GM21528 (cell line): ENCODE measurements at regions not wholly inside any gene's neighbourhood (a gene's known extent, or its start where the extent isn't known, plus 50 kb on each side); places are given as distances from the start of the nearest gene placed in this dataset.
"Not testable (repeated sequence)": the region's sequence is repeated elsewhere in the genome, so short reads cannot be mapped to it uniquely, and the experiment has no call there.

Source experiments
- ATAC-seq: cut with Tn5 transposase; IDR thresholded peaks from one replicate; pipeline ENCODE4 v1.9.1; 2021; ENCODE audit warnings: mild to moderate bottlenecking, moderate library complexity; ENCODE audit not compliant: unreplicated experiment, low FRiP score

- no peak for ATAC-seq
Measured at GRCh38 chr4:86521373-86521969, 72.6 kb upstream of the PTPN13 start.

- ATAC-seq: no peak
Measured at GRCh38 chr4:86522349-86522748, 71.8 kb upstream of the PTPN13 start.

DNA sequence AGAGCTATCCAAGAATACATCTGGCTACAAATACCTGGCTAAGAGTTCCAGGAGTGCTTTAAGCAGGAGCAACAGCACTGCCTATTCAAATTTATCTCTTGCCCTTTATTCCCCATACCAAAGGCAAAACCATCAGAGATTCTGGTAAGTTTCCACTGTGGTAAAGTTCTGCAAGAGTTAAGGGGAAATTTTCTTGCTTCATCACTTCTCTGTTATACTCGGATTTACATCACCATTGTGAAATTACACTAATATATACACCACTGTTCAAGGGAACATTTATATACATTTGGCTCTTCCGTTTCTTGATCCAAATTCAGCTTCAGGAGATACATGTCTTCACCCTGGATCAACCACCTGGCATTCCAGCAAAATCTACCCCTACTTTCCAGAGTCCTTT, 70.8 kb upstream of the PTPN13 start:
- no peak for ATAC-seq

- not testable (repeated sequence) for ATAC-seq
Measured at GRCh38 chr4:86527713-86528112, 66.4 kb upstream of the PTPN13 start.

- no peak for ATAC-seq
Measured at GRCh38 chr4:86529436-86529835, 64.7 kb upstream of the PTPN13 start.

DNA sequence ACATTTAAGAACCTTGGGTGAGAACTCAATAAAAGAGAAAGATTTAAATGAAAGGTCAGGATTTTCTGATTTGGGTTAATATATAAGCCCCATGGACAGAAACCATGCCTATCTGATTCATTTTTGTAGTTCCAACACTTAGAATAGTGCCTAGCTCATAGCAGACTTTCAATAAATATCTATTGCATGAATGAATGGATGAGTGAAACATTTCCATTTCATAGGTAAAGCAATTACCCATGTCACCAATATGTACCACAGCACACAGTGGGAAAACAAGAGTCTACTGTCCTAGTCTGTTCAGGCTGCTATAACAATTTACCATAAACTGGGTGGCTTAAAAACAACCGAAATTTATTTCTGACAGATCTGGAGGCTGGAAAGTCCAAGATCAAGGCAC, 63.9 kb upstream of the PTPN13 start:
- no peak for ATAC-seq

DNA sequence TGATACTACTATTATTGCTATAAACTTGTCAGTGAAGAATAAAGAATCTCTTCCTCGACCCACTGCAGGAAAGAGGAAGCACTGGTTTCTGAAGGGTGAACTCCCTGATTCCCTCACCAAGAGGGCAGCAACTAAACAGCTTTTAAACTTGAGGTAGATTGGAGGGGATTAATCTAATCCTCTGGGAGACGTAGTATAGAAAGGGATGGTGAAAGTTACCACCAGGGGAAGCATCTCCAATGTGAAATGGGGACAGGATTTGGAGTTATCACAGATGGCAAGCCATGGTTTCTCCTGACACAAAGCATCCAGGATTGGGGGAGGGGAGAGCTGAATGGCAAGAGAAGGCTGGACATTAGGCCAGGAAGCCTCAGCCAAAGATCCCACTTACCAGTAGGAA, 62.7 kb upstream of the PTPN13 start:
- ATAC-seq: no peak

- no peak for ATAC-seq
Measured at GRCh38 chr4:86532851-86533250, 61.3 kb upstream of the PTPN13 start.

DNA sequence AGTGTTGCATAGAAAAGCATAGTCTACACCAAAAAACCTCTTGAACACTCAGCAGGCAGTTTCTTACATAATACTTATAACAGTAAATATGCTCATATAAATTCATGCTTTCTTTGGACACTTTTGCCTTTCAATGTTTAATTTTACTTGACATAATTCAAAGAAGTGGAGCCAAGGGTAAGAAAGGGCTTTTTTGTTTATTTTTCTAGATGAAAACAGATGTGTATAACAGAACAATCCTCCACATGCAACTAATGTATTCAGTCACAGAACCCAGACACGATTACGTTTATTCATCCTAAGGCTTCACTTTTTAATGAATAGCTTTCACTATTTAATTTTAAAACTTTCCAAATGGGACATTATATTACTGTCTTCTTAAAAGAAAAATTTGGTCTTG, 58.0 kb upstream of the PTPN13 start:
- ATAC-seq: no peak

DNA sequence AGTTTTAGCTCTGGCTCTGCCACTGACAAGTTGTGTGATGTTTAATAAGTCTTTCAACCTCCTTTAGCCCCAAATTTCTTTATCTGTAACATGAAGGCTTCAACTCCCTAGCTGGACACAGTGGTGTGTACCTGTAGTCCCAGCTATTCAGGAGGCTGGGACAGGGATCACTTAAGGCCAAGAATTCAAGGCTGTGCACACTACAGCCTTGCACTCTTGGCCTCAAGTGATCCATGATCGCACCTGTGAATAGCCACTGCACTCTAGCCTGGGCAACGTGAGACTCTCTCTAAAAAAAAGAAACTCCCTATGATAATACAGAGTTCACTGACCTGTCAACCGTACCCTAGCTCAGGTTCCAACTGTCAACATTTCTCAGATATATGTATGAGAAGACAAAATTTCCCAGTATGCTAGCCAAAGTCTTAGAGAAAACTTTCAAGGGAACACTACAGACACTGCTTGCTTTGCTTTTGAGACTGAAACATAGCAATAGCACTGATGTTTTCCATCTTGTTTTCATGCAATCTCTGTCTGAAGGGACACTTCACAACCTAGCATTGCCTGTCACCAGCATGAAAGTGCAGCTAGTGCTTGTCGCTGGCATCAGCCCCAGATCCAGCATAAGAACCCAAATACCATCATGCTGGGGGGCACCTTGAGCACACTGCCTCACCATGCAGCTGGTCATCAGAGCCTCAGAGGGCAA, 51.6 kb upstream of the PTPN13 start:
- no peak for ATAC-seq

DNA sequence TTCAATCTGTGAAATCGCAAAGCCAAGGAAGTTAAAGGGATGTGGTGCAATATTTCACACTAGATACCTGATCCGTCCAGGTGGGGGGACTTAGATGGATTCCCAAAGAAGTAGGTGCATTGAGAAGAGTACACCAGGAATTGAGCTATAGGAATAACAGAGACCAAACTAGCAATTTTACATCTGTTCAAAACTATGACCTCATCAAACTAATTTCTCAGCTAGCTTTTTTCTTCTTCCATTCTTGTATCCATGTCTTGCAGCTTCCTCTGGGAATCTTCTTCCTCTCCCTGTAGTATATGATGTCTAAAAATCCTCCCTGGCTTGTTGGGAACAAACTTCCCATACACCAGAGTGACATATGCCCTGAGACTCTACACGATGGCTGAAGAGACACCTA, 51.0 kb upstream of the PTPN13 start:
- ATAC-seq: no peak

DNA sequence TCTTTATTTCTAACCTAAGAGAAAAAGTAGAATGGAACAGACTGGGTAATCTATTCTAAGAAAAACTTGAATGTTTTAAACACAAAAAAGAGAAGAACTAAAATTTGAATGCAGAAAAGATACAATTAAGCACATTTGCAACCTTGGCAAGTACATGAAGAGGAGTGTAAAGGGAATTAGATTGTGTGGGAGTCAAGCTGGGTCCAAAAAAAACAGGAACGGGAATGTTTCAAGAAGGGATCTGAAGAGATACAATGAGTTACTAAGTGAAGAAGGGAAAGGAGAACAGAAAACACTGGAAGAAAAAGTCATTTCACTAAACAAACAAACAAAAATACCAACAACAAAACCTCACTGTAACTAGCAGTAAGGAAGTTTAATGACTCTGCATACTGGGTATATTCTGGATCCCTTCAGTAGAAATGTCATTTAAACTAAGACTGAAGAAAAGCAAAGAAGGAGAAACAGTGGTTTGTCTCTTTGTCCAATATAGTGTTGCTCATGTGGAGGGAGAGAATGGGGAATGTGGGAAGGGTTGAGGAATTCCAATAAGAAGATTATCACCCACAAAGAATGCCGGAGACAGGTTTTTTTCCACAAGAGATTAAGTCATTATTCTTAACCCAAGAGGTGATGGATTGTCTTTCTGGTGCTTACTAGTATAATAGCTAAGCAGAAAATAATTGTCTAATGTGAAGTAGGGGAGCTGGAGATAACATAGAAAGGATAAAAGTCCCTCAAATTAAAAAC, 50.4 kb upstream of the PTPN13 start:
- no peak for ATAC-seq

GRCh38 chr4:86544310-86544966, 49.7 kb upstream of the PTPN13 start:
- peak; percentile 89 for ATAC-seq
